SJSA1 (cell line): ENCODE measurements at regions not wholly inside any gene's neighbourhood (a gene's known extent, or its start where the extent isn't known, plus 50 kb on each side); places are given as distances from the start of the nearest gene placed in this dataset.

Experiments
- DNase-seq, 2 experiments: peaks; one replicate each; pipeline ENCODE4 v3.0.0-alpha.2; 2015 to 2020; ENCODE audit warnings: low spot score in 2 of 2, low read depth in 1 of 2
- H3K27ac ChIP-seq: fragments of 250-450 bp; sonication (Bioruptor Pico); 2 replicates; pipeline ENCODE4 v1.5.1; 2020; ENCODE audit warnings: mild to moderate bottlenecking, moderate library complexity
- H3K27me3 ChIP-seq: fragments of 250-450 bp; sonication (Bioruptor Pico); replicated peaks from 2 replicates; pipeline ENCODE4 v1.5.1; 2020; ENCODE audit warnings: mild to moderate bottlenecking, moderate library complexity
- H3K36me3 ChIP-seq: fragments of 250-450 bp; sonication (Bioruptor Pico); 2 replicates; pipeline ENCODE4 v1.5.1; 2020; ENCODE audit warnings: mild to moderate bottlenecking
- H3K4me1 ChIP-seq: fragments of 250-450 bp; sonication (Bioruptor Pico); replicated peaks from 2 replicates; pipeline ENCODE4 v1.6.1; 2021; ENCODE audit warnings: mild to moderate bottlenecking
- H3K4me3 ChIP-seq: fragments of 250-450 bp; sonication (Bioruptor Pico); 2 replicates; pipeline ENCODE4 v1.5.1; 2020; ENCODE audit warnings: mild to moderate bottlenecking
- H3K9me3 ChIP-seq: fragments of 250-450 bp; sonication (Bioruptor Pico); replicated peaks from 2 replicates; pipeline ENCODE4 v1.5.1; 2020; ENCODE audit warnings: mild to moderate bottlenecking

DNA sequence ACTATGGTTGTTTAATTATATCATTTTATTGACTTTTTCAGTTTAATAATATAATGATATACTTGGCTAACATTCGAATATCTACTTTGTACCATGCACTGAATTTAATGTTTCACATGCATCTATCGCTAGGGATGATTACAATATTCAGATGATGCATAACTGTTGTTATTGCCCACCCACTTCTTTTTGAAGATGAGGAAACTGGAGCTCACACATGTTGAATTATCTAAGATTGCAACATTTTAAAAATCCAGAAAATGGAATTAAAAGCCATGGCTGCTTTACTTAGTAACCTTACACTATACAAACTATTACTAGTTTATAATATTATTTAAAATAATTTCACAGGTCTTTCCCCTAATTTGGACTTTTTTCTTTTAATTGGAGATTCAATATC, 171.7 kb downstream of the TLR4 start:
- no peak for DNase-seq
- no peak overlapping the region for H3K4me3 ChIP-seq
- no peaks in the 10 kb centered on the region for H3K27me3 ChIP-seq
- H3K36me3 ChIP-seq: no peaks in the 10 kb centered on the region
- H3K4me1 ChIP-seq: no peaks in the 10 kb centered on the region
- no peaks in the 10 kb centered on the region for H3K9me3 ChIP-seq
- no peak overlapping the region for H3K27ac ChIP-seq

GRCh38 chr9:117882171-117882570, 178.0 kb downstream of the TLR4 start:
- H3K4me3 ChIP-seq: no peak overlapping the region
- no peaks in the 10 kb centered on the region for H3K9me3 ChIP-seq
- H3K4me1 ChIP-seq: no peaks in the 10 kb centered on the region
- no peak overlapping the region for H3K27ac ChIP-seq
- no peaks in the 10 kb centered on the region for H3K36me3 ChIP-seq
- peaks cover 6% of the 10 kb centered on the region; the same call in 1 of the 2 replicates for H3K27me3 ChIP-seq
- DNase-seq: no peak

- Histone ChIP-seq H3K27me3 (peaks cover 6% of the 10 kb centered on the region; the same call in 1 of the 2 replicates), H3K27ac (no peak overlapping the region), H3K36me3 (no peaks in the 10 kb centered on the region), H3K4me3 (no peak overlapping the region), H3K9me3 (no peaks in the 10 kb centered on the region), H3K4me1 (no peaks in the 10 kb centered on the region)
- DNase-seq: no peak
Measured at GRCh38 chr9:117886616-117887015, 182.4 kb downstream of the TLR4 start.

DNA sequence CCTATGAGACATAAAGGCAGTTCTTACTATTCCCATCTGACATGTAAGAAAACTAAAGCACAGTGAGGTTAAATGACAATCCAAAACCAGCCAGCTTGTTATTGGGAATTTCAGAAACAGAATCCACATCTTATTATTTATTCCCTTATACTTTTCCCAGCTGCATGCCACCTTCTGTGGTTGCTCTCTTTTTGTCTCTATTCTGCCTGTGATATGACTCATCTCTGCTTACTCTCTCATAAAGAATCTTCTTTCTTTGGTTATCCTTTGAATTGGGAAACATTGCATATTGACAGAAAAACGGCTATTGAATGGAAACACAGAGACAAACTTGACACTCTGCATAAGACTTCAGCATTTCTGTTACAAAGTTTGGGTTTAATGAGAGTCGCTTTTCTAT, 183.2 kb downstream of the TLR4 start:
- DNase-seq: no peak
- Histone ChIP-seq H3K36me3 (no peaks in the 10 kb centered on the region), H3K4me1 (no peaks in the 10 kb centered on the region), H3K27ac (no peak overlapping the region), H3K4me3 (no peak overlapping the region), H3K27me3 (peaks cover 4% of the 10 kb centered on the region; the same call in 1 of the 2 replicates), H3K9me3 (no peaks in the 10 kb centered on the region)

GRCh38 chr9:117887941-117888340, 183.7 kb downstream of the TLR4 start:
- DNase-seq: no peak
- Histone ChIP-seq H3K4me3 (no peak overlapping the region), H3K36me3 (no peaks in the 10 kb centered on the region), H3K27ac (no peak overlapping the region), H3K4me1 (no peaks in the 10 kb centered on the region), H3K27me3 (peaks cover 3% of the 10 kb centered on the region; the same call in 1 of the 2 replicates), H3K9me3 (no peaks in the 10 kb centered on the region)

- Histone ChIP-seq H3K4me1 (no peaks in the 10 kb centered on the region), H3K27me3 (no peaks in the 10 kb centered on the region), H3K9me3 (no peaks in the 10 kb centered on the region), H3K4me3 (no peak overlapping the region), H3K27ac (no peak overlapping the region), H3K36me3 (no peaks in the 10 kb centered on the region)
- DNase-seq: no peak
Measured at GRCh38 chr9:117903453-117903852, 199.2 kb downstream of the TLR4 start.

GRCh38 chr9:117906763-117907162, 202.6 kb downstream of the TLR4 start:
- Histone ChIP-seq H3K4me3 (no peak overlapping the region), H3K27ac (no peak overlapping the region), H3K27me3 (no peaks in the 10 kb centered on the region), H3K9me3 (no peaks in the 10 kb centered on the region), H3K36me3 (no peaks in the 10 kb centered on the region), H3K4me1 (no peaks in the 10 kb centered on the region)
- DNase-seq: no peak

- no peak overlapping the region for H3K4me3 ChIP-seq
- no peak for DNase-seq
- no peaks in the 10 kb centered on the region for H3K9me3 ChIP-seq
- H3K36me3 ChIP-seq: no peaks in the 10 kb centered on the region
- no peaks in the 10 kb centered on the region for H3K27me3 ChIP-seq
- H3K4me1 ChIP-seq: no peaks in the 10 kb centered on the region
- no peak overlapping the region for H3K27ac ChIP-seq
Measured at GRCh38 chr9:117907420-117907819, 203.2 kb downstream of the TLR4 start.

DNA sequence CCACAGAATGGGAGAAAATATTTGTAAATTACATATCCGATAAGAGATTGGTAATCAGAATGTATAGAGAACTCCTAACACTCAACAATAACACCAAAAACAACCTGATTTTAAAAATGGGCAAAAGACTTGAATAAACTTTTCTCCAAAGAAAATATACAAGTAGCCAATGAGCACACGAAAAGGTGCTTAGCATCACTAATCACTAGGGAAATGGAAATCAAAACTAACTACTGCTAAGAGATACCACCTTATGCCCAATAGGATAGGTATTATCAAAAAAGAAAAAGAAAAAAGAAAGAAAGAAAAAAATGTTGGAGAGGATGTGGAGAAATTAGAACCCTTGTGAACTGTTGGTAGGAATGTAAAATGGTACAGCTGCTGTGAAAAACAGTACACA, 212.1 kb downstream of the TLR4 start:
- Histone ChIP-seq H3K36me3 (no peaks in the 10 kb centered on the region), H3K27me3 (no peaks in the 10 kb centered on the region), H3K4me1 (no peaks in the 10 kb centered on the region), H3K27ac (no peak overlapping the region), H3K9me3 (no peaks in the 10 kb centered on the region), H3K4me3 (no peak overlapping the region)
- DNase-seq: no peak

DNA sequence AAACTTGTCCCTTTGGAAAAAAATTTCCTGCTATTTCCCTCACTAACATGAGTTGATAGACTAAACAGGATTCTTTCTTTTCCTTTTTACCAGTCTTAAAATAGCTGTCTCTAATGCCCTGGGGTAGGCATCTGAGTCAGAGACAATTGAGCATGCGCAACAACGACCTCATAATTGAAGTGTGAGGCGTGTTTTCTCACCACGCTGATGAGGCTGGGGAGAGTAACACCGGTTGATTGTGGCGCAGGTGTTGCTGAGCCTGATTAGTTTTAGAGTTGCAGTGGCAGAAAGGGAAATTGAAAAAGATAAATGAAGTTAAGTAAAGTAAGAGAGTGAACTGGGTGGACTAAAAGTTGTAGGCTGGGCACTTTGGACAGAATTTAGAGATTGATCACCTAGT, 213.7 kb downstream of the TLR4 start:
- Histone ChIP-seq H3K4me1 (no peaks in the 10 kb centered on the region), H3K4me3 (no peak overlapping the region), H3K27ac (no peak overlapping the region), H3K36me3 (no peaks in the 10 kb centered on the region), H3K9me3 (no peaks in the 10 kb centered on the region), H3K27me3 (no peaks in the 10 kb centered on the region)
- no peak for DNase-seq

GRCh38 chr9:117919538-117919937, 215.3 kb downstream of the TLR4 start:
- Histone ChIP-seq H3K4me1 (no peaks in the 10 kb centered on the region), H3K36me3 (no peaks in the 10 kb centered on the region), H3K27me3 (no peaks in the 10 kb centered on the region), H3K27ac (no peak overlapping the region), H3K9me3 (no peaks in the 10 kb centered on the region), H3K4me3 (no peak overlapping the region)
- no peak for DNase-seq

DNA sequence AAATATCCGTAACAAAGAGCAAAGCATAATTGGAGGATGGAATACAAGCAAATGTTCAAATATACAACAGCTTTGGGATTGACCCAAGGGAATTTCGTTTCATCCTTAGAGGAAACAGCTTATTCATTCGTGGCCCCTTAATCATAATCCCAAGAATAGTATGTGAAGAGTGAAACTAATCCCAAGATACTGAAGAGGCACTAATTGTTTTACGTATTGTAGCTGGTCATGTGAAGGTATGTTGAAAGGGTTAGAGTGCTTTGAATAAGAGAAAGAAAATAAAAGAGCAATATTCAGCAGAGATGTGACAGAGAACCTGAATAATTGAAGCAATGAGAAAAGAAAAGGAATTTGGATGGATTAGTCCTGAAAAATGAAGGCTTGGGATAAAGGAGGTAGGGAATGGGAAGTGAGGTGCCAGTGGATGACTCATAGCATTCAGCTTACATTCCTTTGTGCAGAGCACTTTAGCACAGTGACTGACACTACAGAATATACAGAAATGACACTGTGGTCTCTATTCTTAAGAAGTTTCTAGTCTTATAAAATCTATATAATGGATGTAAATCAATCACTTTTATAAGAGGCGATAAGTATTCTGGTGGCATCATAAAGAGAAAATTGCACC, 221.9 kb downstream of the TLR4 start:
- Histone ChIP-seq H3K4me1 (peaks cover 25% of the 10 kb centered on the region), H3K9me3 (no peaks in the 10 kb centered on the region), H3K4me3 (no peak overlapping the region), H3K27me3 (no peaks in the 10 kb centered on the region), H3K36me3 (no peaks in the 10 kb centered on the region), H3K27ac (peak overlapping the region; percentile 60)
- peak in 1 of 2 experiments; percentile 42 for DNase-seq

GRCh38 chr9:117927354-117927753, 223.2 kb downstream of the TLR4 start:
- no peaks in the 10 kb centered on the region for H3K9me3 ChIP-seq
- DNase-seq: no peak
- no peak overlapping the region for H3K27ac ChIP-seq
- no peak overlapping the region for H3K4me3 ChIP-seq
- H3K27me3 ChIP-seq: no peaks in the 10 kb centered on the region
- H3K36me3 ChIP-seq: no peaks in the 10 kb centered on the region
- H3K4me1 ChIP-seq: peaks cover 25% of the 10 kb centered on the region

- H3K4me3 ChIP-seq: no peak overlapping the region
- no peaks in the 10 kb centered on the region for H3K27me3 ChIP-seq
- no peaks in the 10 kb centered on the region for H3K36me3 ChIP-seq
- H3K9me3 ChIP-seq: no peaks in the 10 kb centered on the region
- peaks cover 25% of the 10 kb centered on the region for H3K4me1 ChIP-seq
- DNase-seq: peak; percentile 33 to 45
- no peak overlapping the region for H3K27ac ChIP-seq
Measured at GRCh38 chr9:117929868-117930267, 225.7 kb downstream of the TLR4 start.

DNA sequence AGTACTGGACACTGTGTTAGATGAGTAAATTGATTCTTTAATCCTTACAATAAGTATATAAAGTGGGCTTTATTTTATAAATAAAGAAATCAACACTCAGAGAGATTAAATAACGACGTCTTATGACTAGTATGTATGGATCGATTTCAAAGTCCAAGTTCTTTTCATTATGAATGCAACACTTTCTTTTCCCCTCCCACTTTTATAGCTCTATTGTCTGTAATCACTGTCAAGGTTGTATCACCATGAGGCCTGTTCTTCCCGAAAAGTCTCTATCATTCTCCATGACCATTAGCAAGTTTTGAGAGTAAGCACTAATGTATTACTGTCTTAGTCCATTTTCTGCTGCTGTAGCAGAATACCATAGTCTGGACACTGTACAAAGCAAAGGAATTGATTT, 228.4 kb downstream of the TLR4 start:
- DNase-seq: no peak
- no peak overlapping the region for H3K4me3 ChIP-seq
- no peaks in the 10 kb centered on the region for H3K27me3 ChIP-seq
- no peaks in the 10 kb centered on the region for H3K9me3 ChIP-seq
- no peak overlapping the region for H3K27ac ChIP-seq
- H3K4me1 ChIP-seq: 0 out of 2 replicates have a peak, but pooled peaks cover 14% of the 10 kb centered on the region
- no peaks in the 10 kb centered on the region for H3K36me3 ChIP-seq
